ENCODE measurements at regions not wholly inside any gene's neighbourhood (a gene's known extent, or its start where the extent isn't known, plus 50 kb on each side); places are given as distances from the start of the nearest gene placed in this dataset.

GRCh38 chr6:48834706-48835105, 628.3 kb downstream of the MMUT start:
- no peak for TF ChIP-seq CTCF (IDR thresholded peaks at IDR 0.05 in 2 of 3, conservative IDR thresholded peaks at IDR 0.05 in 1 of 3; ENCODE audit: borderline replicate concordance in 1 of 3, insufficient read depth in 1 of 3, low read depth in 2 of 3, low read length in 2 of 3)
- no peak for TF ChIP-seq SIN3A (IDR thresholded peaks at IDR 0.05; ENCODE audit: low read depth)
- TF ChIP-seq EZH2phosphoT487 (IDR thresholded peaks at IDR 0.05; ENCODE audit: borderline replicate concordance) = no peak
- no peak for TF ChIP-seq POLR2A (IDR thresholded peaks at IDR 0.05; ENCODE audit: borderline replicate concordance, extremely low read depth, insufficient read depth, insufficient read length)
- TF ChIP-seq EZH2 (IDR thresholded peaks at IDR 0.05) = no peak
- no peak for TF ChIP-seq ZNF274 (IDR thresholded peaks at IDR 0.05; ENCODE audit: low read depth, low read length)
- TF ChIP-seq TCF7L2 (IDR thresholded peaks at IDR 0.05; ENCODE audit: borderline replicate concordance, extremely low read depth, insufficient read depth, insufficient read length) = no peak
- no peak for TF ChIP-seq MAX (IDR thresholded peaks at IDR 0.05)
- TF ChIP-seq SP1 (IDR thresholded peaks at IDR 0.05; ENCODE audit: low read depth) = no peak
- TF ChIP-seq ZBTB33 (IDR thresholded peaks at IDR 0.05; ENCODE audit: extremely low read depth, insufficient replicate concordance, low read length) = no peak
- no peak for TF ChIP-seq REST (IDR thresholded peaks at IDR 0.05; ENCODE audit: low read depth)
- TF ChIP-seq YY1 (IDR thresholded peaks at IDR 0.05; ENCODE audit: extremely low read depth, insufficient replicate concordance, low read depth, low read length) = no peak
